IPS-15b (cell line): ENCODE measurements at regions not wholly inside any gene's neighbourhood (a gene's known extent, or its start where the extent isn't known, plus 50 kb on each side); places are given as distances from the start of the nearest gene placed in this dataset.

Experiments used
- H3K27me3 ChIP-seq: one replicate; pipeline ENCODE4 v1.6.1; 2013; ENCODE audit warnings: low read length; ENCODE audit not compliant: control insufficient read depth, insufficient read depth
- H3K36me3 ChIP-seq: one replicate; pipeline ENCODE4 v1.6.1; 2013; ENCODE audit warnings: low read length; ENCODE audit not compliant: control insufficient read depth, insufficient read depth
- H3K4me1 ChIP-seq: one replicate; pipeline ENCODE4 v1.6.1; 2013; ENCODE audit warnings: mild to moderate bottlenecking, low read length; ENCODE audit not compliant: control insufficient read depth, insufficient read depth
- H3K4me3 ChIP-seq: one replicate; pipeline ENCODE4 v1.5.1; 2013; ENCODE audit warnings: low read depth, low read length
- H3K9ac ChIP-seq: one replicate; pipeline ENCODE4 v1.6.1; 2013; ENCODE audit warnings: low read depth, mild to moderate bottlenecking, low read length
- H3K9me3 ChIP-seq: one replicate; pipeline ENCODE4 v1.6.1; 2013; ENCODE audit warnings: mild to moderate bottlenecking, low read length; ENCODE audit not compliant: control insufficient read depth, insufficient read depth

GRCh38 chr5:2993771-2994170 is 242.3 kb upstream of the IRX2 start:
- H3K4me3 ChIP-seq = no peak overlapping the region
- H3K9me3 ChIP-seq = no peaks in the 10 kb centered on the region
- no peaks in the 10 kb centered on the region for H3K27me3 ChIP-seq
- H3K9ac ChIP-seq = no peak overlapping the region
- no peaks in the 10 kb centered on the region for H3K36me3 ChIP-seq
- H3K4me1 ChIP-seq = no peaks in the 10 kb centered on the region

DNA sequence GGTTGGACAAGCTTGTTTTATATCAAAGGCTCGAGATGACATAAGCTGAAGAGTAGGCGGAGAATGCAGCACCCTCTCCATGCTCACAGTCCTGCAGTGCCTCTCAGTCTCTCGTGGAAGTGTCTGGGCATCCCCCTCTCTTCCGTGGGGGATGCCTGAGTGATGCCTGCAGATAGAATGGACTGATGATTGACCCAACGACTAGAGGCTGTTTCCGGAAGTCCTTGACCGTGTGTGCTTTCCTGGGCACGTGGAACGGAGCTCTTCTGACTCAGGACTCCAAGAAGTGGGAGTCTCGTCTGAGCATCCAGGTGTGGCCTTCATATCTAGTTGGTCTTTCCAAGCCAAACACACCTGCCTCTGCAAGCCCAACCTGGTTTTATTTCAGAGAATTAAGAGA is 241.8 kb upstream of the IRX2 start:
- no peaks in the 10 kb centered on the region for H3K4me1 ChIP-seq
- H3K27me3 ChIP-seq = no peaks in the 10 kb centered on the region
- H3K36me3 ChIP-seq = no peaks in the 10 kb centered on the region
- no peaks in the 10 kb centered on the region for H3K9me3 ChIP-seq
- no peak overlapping the region for H3K9ac ChIP-seq
- H3K4me3 ChIP-seq = no peak overlapping the region

DNA sequence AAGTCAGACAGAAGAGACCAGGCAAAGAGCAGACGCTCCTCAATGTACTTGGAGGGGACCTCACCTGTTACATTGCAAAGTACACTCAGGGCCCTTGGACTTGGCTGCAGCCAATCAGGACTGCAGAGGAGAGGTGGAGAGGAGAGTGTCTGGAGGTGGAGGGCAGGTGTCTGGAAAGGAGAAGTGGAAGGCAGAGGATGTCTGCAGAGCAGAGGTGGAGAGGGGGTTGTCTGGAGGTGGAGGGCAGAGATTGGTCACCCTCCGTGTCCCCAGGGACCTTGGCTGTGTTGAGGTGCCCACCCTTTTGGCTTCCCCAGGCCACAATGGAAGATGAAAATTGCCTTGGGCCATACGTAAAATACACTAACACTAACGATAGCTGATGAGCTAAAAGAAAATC is 241.3 kb upstream of the IRX2 start:
- Histone ChIP-seq H3K9ac (no peak overlapping the region), H3K36me3 (no peaks in the 10 kb centered on the region), H3K9me3 (no peaks in the 10 kb centered on the region), H3K27me3 (no peaks in the 10 kb centered on the region), H3K4me3 (no peak overlapping the region), H3K4me1 (no peaks in the 10 kb centered on the region)

GRCh38 chr5:2991884-2992283 is 240.4 kb upstream of the IRX2 start:
- H3K9me3 ChIP-seq = no peaks in the 10 kb centered on the region
- no peaks in the 10 kb centered on the region for H3K4me1 ChIP-seq
- no peak overlapping the region for H3K4me3 ChIP-seq
- H3K27me3 ChIP-seq = no peaks in the 10 kb centered on the region
- H3K36me3 ChIP-seq = no peaks in the 10 kb centered on the region
- H3K9ac ChIP-seq = no peak overlapping the region

DNA sequence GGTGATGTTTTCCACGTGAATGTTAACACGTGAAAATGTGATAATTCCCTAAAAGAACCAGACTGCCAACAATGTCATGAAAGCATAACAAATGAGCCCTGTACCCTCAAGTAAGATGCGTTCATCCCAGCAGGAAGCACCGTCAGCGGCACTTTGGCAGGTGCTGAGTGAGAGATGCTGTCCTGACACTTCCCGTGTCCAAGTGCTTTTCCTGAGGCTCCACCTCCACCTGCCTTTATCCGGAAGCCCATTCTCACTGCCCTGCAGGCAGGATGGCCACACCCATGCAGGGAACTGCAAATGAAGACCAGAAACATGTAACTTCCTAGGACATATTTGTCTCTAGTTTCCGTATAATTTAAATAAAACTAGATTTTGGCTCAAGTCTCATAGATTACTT is 238.0 kb upstream of the IRX2 start:
- Histone ChIP-seq H3K9me3 (no peaks in the 10 kb centered on the region), H3K4me1 (no peaks in the 10 kb centered on the region), H3K9ac (no peak overlapping the region), H3K36me3 (no peaks in the 10 kb centered on the region), H3K4me3 (no peak overlapping the region), H3K27me3 (no peaks in the 10 kb centered on the region)

DNA sequence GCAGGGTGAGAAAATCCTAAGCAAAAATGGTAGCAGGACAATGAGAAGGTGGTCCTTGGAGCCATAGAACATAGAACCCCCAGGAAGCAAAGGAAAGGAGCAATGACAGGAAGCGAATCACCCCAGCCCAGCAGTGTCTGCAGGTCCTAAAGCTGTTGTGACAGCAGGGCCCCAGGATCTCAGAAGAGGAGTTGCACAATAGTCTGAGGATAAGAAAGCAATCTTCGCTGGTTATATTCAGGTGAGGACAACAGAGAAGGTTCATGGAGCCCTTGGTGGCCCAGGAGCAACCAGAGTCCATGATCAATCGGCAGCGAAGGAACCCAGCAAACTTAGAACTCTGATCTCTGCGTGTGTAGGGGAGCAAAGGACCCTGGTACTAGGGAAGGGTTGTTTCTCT is 234.8 kb upstream of the IRX2 start:
- Histone ChIP-seq H3K9me3 (no peaks in the 10 kb centered on the region), H3K27me3 (no peaks in the 10 kb centered on the region), H3K4me1 (no peaks in the 10 kb centered on the region)

DNA sequence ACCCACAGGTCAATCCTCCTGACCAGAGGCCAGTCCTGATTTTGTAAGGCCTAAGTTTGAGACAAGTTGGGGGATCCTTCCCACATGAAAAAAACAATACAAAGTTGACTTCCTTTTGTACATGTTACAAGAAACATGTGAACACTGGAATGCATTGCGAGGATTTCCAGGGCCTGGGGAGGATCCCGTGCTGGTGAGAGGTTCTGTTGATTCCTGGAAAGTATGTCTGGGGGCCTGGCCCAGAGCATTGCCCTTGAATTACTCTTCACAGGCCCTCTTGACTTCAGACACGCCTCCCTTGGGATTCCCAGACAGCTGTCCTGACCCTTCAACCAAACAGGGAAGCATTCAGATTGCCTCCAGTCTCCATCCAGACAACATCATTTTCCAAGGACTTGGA is 234.2 kb upstream of the IRX2 start:
- H3K4me1 ChIP-seq = no peaks in the 10 kb centered on the region
- H3K27me3 ChIP-seq = no peaks in the 10 kb centered on the region
- no peak overlapping the region for H3K9ac ChIP-seq
- no peaks in the 10 kb centered on the region for H3K9me3 ChIP-seq
- no peak overlapping the region for H3K4me3 ChIP-seq
- no peaks in the 10 kb centered on the region for H3K36me3 ChIP-seq

More for the DNA sequence above, 234.8 kb upstream of the IRX2 start:
- no peak overlapping the region for H3K4me3 ChIP-seq
- no peaks in the 10 kb centered on the region for H3K36me3 ChIP-seq
- H3K9ac ChIP-seq = no peak overlapping the region

DNA sequence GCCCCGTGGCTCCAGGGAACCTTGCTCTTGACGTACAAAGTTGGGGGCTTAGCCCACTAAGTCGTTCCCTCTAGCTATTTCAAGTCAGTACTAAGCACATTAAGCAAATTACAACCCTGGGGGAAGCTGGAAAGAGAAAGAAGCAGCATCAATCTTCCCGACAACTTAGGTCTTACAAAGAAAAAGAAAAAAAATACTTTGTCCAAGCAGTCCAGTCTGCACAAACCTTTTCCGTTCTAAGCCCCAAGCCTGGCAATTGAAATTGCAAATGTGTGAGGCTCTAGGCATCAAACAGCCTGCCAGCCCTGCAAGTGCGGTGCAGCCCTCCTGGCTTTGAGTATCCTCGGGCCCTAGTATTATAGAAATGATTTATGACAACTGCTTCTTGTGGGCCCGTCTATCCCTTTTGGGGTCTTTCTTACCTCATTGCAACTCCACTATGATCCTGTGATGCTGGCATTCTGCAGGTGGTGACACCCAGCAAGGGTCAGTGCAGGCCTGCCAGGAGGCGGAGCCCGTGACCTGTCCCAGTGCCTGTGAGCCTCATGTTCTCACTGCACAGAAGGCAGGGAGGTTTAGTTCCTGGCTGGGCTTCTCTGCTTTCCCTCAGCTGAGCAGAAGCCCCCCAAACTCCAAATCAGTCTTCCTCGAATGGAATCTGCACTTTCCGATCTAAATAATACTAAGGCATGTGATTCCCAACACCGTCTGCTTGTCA is 232.3 kb upstream of the IRX2 start:
- Histone ChIP-seq H3K36me3 (no peaks in the 10 kb centered on the region), H3K4me3 (no peak overlapping the region), H3K4me1 (no peaks in the 10 kb centered on the region), H3K9me3 (no peaks in the 10 kb centered on the region), H3K27me3 (no peaks in the 10 kb centered on the region), H3K9ac (no peak overlapping the region)

DNA sequence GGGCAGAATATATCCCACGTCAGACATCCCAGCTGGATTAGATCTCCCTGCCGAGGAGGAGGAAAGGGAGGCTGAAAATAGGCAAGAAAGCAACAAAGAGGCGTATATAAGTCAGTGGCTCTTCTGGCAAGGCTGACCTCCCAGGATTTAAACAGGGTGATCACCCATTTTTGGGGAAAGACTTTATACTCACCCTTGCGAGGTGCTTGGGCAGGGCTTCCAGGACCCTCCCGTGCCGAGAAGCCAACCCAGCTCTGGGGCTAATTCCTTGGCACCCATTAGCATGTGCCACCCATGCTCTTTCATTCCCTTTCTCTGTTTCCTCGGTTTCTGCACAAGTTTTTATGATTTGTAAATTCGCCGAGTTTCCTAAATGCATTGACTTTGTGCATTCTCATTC is 230.2 kb upstream of the IRX2 start:
- Histone ChIP-seq H3K36me3 (no peaks in the 10 kb centered on the region), H3K9me3 (no peaks in the 10 kb centered on the region), H3K4me1 (no peaks in the 10 kb centered on the region), H3K27me3 (no peaks in the 10 kb centered on the region), H3K9ac (no peak overlapping the region), H3K4me3 (no peak overlapping the region)

- H3K27me3 ChIP-seq = no peaks in the 10 kb centered on the region
- no peaks in the 10 kb centered on the region for H3K36me3 ChIP-seq
- no peaks in the 10 kb centered on the region for H3K4me1 ChIP-seq
- no peak overlapping the region for H3K4me3 ChIP-seq
- no peak overlapping the region for H3K9ac ChIP-seq
- H3K9me3 ChIP-seq = no peaks in the 10 kb centered on the region
Observed at GRCh38 chr5:2981035-2981434, 229.6 kb upstream of the IRX2 start.

- no peak overlapping the region for H3K4me3 ChIP-seq
- H3K36me3 ChIP-seq = no peaks in the 10 kb centered on the region
- no peaks in the 10 kb centered on the region for H3K4me1 ChIP-seq
- peaks cover 4% of the 10 kb centered on the region for H3K9me3 ChIP-seq
- no peaks in the 10 kb centered on the region for H3K27me3 ChIP-seq
- no peak overlapping the region for H3K9ac ChIP-seq
Observed at GRCh38 chr5:2960294-2960693, 208.8 kb upstream of the IRX2 start.

DNA sequence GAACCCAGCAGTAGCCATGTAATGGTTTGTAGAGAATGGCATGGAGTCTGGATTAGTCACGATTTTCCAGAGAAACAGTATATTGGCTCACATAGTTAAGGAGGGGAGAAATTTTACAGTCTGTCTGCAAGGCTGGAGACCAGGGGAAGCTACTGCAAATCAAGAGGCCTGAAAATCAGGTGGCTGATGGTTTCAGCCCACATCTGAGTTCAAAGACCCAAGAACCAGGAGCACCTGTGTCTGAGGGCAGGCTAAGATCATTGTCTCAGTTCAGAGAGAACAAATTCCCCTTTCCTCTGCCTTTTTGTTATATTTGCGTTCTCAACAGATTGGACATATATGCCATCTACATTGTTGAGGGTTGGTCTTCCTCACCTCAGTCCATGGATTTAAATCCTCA is 207.5 kb upstream of the IRX2 start:
- no peaks in the 10 kb centered on the region for H3K4me1 ChIP-seq
- no peaks in the 10 kb centered on the region for H3K27me3 ChIP-seq
- no peak overlapping the region for H3K9ac ChIP-seq
- no peaks in the 10 kb centered on the region for H3K36me3 ChIP-seq
- H3K9me3 ChIP-seq = peaks cover 4% of the 10 kb centered on the region
- H3K4me3 ChIP-seq = no peak overlapping the region
